ENCODE measurements at regions not wholly inside any gene's neighbourhood (a gene's known extent, or its start where the extent isn't known, plus 50 kb on each side); places are given as distances from the start of the nearest gene placed in this dataset.

DNA sequence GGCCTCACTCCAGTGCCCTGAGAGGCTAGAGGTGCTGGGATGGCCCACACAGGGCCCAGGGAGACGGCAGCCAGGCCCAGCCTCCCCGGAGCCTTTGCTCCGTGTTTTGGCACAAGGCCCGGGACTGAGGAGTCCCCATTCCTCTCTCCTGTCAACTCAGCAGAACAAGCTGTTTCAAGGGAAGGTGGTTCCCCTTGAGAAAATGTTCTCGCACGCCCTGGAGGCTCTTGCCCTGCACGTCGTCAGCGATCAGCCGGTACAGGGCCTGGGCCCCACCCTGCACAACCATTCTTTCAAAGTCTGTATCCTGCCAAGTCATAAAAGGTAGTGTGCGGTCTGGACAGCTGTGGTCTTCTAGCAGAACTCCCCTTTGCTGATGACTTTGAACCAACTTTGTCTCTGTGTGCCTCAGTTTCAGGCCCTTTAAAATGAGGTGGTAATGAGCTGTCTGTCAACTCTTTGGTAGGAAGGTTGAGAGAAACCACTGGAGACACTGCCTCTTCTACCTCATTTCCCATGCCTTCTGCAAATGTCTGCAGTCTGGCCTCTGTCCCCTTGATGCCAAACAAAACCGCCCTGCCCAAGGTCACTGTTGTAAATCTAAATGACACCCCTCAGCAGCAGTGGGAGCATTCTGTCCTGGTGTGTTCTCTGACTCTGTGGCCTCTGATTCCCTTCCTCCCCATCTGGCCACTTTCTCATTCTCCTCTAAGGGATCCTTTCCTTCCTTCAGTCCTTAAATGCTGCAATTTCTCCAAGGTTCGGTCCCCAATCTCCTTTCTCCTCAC, 138.6 kb upstream of the JUN start:
- TF ChIP-seq, protein P1, sequence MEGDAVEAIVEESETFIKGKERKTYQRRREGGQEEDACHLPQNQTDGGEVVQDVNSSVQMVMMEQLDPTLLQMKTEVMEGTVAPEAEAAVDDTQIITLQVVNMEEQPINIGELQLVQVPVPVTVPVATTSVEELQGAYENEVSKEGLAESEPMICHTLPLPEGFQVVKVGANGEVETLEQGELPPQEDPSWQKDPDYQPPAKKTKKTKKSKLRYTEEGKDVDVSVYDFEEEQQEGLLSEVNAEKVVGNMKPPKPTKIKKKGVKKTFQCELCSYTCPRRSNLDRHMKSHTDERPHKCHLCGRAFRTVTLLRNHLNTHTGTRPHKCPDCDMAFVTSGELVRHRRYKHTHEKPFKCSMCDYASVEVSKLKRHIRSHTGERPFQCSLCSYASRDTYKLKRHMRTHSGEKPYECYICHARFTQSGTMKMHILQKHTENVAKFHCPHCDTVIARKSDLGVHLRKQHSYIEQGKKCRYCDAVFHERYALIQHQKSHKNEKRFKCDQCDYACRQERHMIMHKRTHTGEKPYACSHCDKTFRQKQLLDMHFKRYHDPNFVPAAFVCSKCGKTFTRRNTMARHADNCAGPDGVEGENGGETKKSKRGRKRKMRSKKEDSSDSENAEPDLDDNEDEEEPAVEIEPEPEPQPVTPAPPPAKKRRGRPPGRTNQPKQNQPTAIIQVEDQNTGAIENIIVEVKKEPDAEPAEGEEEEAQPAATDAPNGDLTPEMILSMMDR (IDR thresholded peaks at IDR 0.05), result no peak
- TF ChIP-seq POLR2A (IDR thresholded peaks at IDR 0.05), result peak in 2 of 4 donors; percentile 20 to 21
